DND-41 (cell line): ENCODE measurements at regions not wholly inside any gene's neighbourhood (a gene's known extent, or its start where the extent isn't known, plus 50 kb on each side); places are given as distances from the start of the nearest gene placed in this dataset.

Experiments used
- ATAC-seq: fragments of 200-7000 bp; cut with Tn5 transposase; 3 replicates; pipeline ENCODE4 v1.9.1; 2021; ENCODE audit warnings: low read depth; ENCODE audit not compliant: insufficient read depth
- DNase-seq: peaks from one replicate; pipeline ENCODE4 v3.0.0-alpha.2; 2020
- H2AFZ ChIP-seq: 2 replicates; pipeline ENCODE4 v1.6.0; 2012; ENCODE audit warnings: low read depth, low read length
- H3K27ac ChIP-seq: 2 replicates; pipeline ENCODE4 v1.5.1; 2012; ENCODE audit warnings: low read length, inconsistent platforms
- H3K27me3 ChIP-seq: fragments of 200-600 bp; sonication (generic); 2 replicates; pipeline ENCODE4 v1.6.0; 2012; ENCODE audit warnings: low read length, mild to moderate bottlenecking, inconsistent platforms; ENCODE audit not compliant: insufficient read depth, poor library complexity
- H3K36me3 ChIP-seq: 2 replicates; pipeline ENCODE4 v1.5.1; 2012; ENCODE audit warnings: low read length, inconsistent platforms; ENCODE audit not compliant: insufficient read depth
- H3K4me1 ChIP-seq: 2 replicates; pipeline ENCODE4 v1.5.1; 2012; ENCODE audit warnings: mild to moderate bottlenecking, low read length; ENCODE audit not compliant: insufficient read depth
- H3K4me2 ChIP-seq: 2 replicates; pipeline ENCODE4 v1.6.0; 2012; ENCODE audit warnings: mild to moderate bottlenecking, moderate library complexity, low read length, inconsistent platforms; ENCODE audit not compliant: insufficient read depth
- H3K4me3 ChIP-seq, 2 experiments: fragments of 200-600 bp in 1 of 2; shearing (Covaris generic) in 1 of 2; 2 replicates each; pipeline ENCODE4 v1.5.1; 2012 to 2016; ENCODE audit warnings: inconsistent platforms in 2 of 2, low read length in 2 of 2, mild to moderate bottlenecking in 2 of 2, low read depth in 1 of 2, moderate library complexity in 1 of 2
- H3K79me2 ChIP-seq: 2 replicates; pipeline ENCODE4 v1.6.0; 2012; ENCODE audit warnings: low read length, inconsistent platforms; ENCODE audit not compliant: insufficient read depth
- H3K9ac ChIP-seq: 2 replicates; pipeline ENCODE4 v1.6.0; 2012; ENCODE audit warnings: low read depth, mild to moderate bottlenecking, inconsistent platforms, low read length, moderate library complexity
- H3K9me3 ChIP-seq: 2 replicates; pipeline ENCODE4 v1.5.1; 2012; ENCODE audit warnings: low read length, moderate library complexity, mild to moderate bottlenecking, inconsistent platforms; ENCODE audit not compliant: insufficient read depth, severe bottlenecking
- H4K20me1 ChIP-seq: 2 replicates; pipeline ENCODE4 v1.6.0; 2012; ENCODE audit warnings: low read length; ENCODE audit not compliant: insufficient read depth
- CTCF ChIP-seq: IDR thresholded peaks from 2 replicates; pipeline ENCODE4 v1.5.1; 2012; ENCODE audit warnings: borderline replicate concordance, low read length, moderate library complexity, mild to moderate bottlenecking; ENCODE audit not compliant: poor library complexity, severe bottlenecking; ENCODE audit errors: extremely low read depth
- EZH2 ChIP-seq: IDR thresholded peaks from 3 replicates; pipeline ENCODE4 v1.6.1; 2012; ENCODE audit warnings: borderline replicate concordance, low read depth, mild to moderate bottlenecking, moderate library complexity, low read length, inconsistent platforms; ENCODE audit not compliant: severe bottlenecking

- no peaks in the 10 kb centered on the region for H3K9me3 ChIP-seq
- H3K27me3 ChIP-seq = no peaks in the 10 kb centered on the region
- DNase-seq (no peak), ATAC-seq (no peak)
- no peaks in the 10 kb centered on the region for H3K36me3 ChIP-seq
- no peak overlapping the region for H3K4me2 ChIP-seq
- H3K4me3 ChIP-seq = no peak overlapping the region
- no peak overlapping the region for H2AFZ ChIP-seq
- H3K4me1 ChIP-seq = no peaks in the 10 kb centered on the region
- H3K9ac ChIP-seq = no peak overlapping the region
- TF ChIP-seq CTCF (no peak), EZH2 (no peak)
- H3K27ac ChIP-seq = no peak overlapping the region
- no peaks in the 10 kb centered on the region for H4K20me1 ChIP-seq
- no peaks in the 10 kb centered on the region for H3K79me2 ChIP-seq
Measured at GRCh38 chr11:128227466-128227865, 359.9 kb downstream of the ETS1 start.

- 0 out of 2 replicates have a peak overlapping the region, but pooled peaks have one; percentile 0 for H2AFZ ChIP-seq
- no peaks in the 10 kb centered on the region for H3K36me3 ChIP-seq
- H4K20me1 ChIP-seq = no peaks in the 10 kb centered on the region
- no peaks in the 10 kb centered on the region for H3K79me2 ChIP-seq
- H3K4me2 ChIP-seq = no peak overlapping the region
- H3K4me3 ChIP-seq = no peak overlapping the region
- no peaks in the 10 kb centered on the region for H3K4me1 ChIP-seq
- H3K9ac ChIP-seq = no peak overlapping the region
- no peaks in the 10 kb centered on the region for H3K9me3 ChIP-seq
- no peaks in the 10 kb centered on the region for H3K27me3 ChIP-seq
- H3K27ac ChIP-seq = no peak overlapping the region
- TF ChIP-seq CTCF (no peak), EZH2 (no peak)
- DNase-seq (no peak), ATAC-seq (no peak)
Measured at GRCh38 chr11:128226106-128226716, 361.1 kb downstream of the ETS1 start.

- Histone ChIP-seq H3K4me3 (no peak overlapping the region), H3K79me2 (no peaks in the 10 kb centered on the region), H3K9ac (no peak overlapping the region), H3K4me2 (no peak overlapping the region), H3K27ac (no peak overlapping the region), H3K9me3 (no peaks in the 10 kb centered on the region), H3K36me3 (no peaks in the 10 kb centered on the region), H3K27me3 (no peaks in the 10 kb centered on the region), H2AFZ (no peak overlapping the region), H4K20me1 (no peaks in the 10 kb centered on the region), H3K4me1 (no peaks in the 10 kb centered on the region)
- DNase-seq (no peak), ATAC-seq (no peak)
- TF ChIP-seq EZH2 = no peak
- TF ChIP-seq CTCF = no peak
Measured at GRCh38 chr11:128222245-128222884, 365.0 kb downstream of the ETS1 start.
